ENCODE measurements at regions not wholly inside any gene's neighbourhood (a gene's known extent, or its start where the extent isn't known, plus 50 kb on each side); places are given as distances from the start of the nearest gene placed in this dataset.

DNA sequence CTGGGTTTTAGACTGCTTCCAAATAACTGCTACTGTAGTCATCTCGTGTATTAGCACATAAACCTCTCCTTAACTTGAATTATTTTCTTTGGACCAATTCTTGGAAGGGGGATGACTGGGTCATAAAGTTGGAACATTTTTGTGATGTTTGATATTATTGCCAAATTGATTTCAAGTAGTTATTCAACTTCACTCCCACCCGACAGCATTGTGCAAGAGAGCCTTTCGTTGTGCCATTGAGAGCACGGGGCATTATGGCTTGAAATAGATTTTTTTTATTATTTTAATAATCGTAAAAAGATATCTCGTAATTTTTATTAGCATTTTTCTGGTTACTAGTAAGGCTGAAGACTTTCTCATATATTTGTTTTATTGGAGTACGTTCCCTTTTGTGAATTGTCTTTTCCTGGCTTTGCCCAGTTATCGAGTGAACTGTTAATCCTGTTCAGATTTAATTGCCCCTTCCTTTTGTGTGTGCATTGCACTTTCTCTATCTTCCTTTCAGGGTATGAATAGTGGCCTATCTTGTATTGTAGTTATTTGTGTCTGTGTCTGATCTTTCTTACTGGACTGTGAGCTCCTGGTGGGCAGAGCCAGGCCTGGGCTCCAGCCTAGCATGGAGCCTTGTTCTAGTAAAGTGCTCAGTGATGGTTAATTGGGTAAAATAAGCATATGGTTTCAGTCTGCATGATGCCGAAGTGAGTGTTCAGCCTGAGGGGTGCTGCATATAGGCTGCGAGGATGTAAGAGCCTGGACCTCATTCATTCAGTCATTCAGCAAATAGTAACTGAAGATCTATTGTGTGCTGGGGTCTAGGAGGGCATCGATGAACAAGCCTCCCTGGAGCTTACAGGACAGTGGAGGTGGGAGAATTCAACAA is 93.5 kb upstream of the SHB start:
- TF ChIP-seq ZNF256 (CRISPR knock-in tag; conservative IDR thresholded peaks at IDR 0.05) (no peak), DPF2 (CRISPR knock-in tag; IDR thresholded peaks at IDR 0.05; ENCODE audit: borderline replicate concordance, low read depth) (no peak), EP300 (IDR thresholded peaks at IDR 0.05; ENCODE audit: low read depth in 2 of 2, low read length in 2 of 2) (no peak), EP300 (CRISPR knock-in tag; IDR thresholded peaks at IDR 0.05; ENCODE audit: borderline replicate concordance) (no peak), ASH2L (IDR thresholded peaks at IDR 0.05; ENCODE audit: insufficient read length, low read depth, low read length) (no peak), ZMYM4 (CRISPR knock-in tag; IDR thresholded peaks at IDR 0.05) (no peak), ZNF7 (CRISPR knock-in tag; IDR thresholded peaks at IDR 0.05) (no peak), POLR2A (IDR thresholded peaks at IDR 0.05; ENCODE audit: insufficient read depth in 1 of 2, low read depth in 2 of 2, low read length in 2 of 2) (no peak)
- TF ChIP-seq, protein P1, sequence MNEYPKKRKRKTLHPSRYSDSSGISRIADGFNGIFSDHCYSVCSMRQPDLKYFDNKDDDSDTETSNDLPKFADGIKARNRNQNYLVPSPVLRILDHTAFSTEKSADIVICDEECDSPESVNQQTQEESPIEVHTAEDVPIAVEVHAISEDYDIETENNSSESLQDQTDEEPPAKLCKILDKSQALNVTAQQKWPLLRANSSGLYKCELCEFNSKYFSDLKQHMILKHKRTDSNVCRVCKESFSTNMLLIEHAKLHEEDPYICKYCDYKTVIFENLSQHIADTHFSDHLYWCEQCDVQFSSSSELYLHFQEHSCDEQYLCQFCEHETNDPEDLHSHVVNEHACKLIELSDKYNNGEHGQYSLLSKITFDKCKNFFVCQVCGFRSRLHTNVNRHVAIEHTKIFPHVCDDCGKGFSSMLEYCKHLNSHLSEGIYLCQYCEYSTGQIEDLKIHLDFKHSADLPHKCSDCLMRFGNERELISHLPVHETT (CRISPR knock-in tag; conservative IDR thresholded peaks at IDR 0.05) = no peak
